OCI-LY3 (cell line): ENCODE measurements at regions not wholly inside any gene's neighbourhood (a gene's known extent, or its start where the extent isn't known, plus 50 kb on each side); places are given as distances from the start of the nearest gene placed in this dataset.

Experiments
- H2AFZ ChIP-seq: fragments of 200-600, 300-600 bp; shearing (Covaris generic); 2 replicates; pipeline ENCODE4 v1.6.0; 2014; ENCODE audit warnings: antibody characterized with exemption, low read depth, low read length
- H3K27ac ChIP-seq: fragments of 200-600, 300-600 bp; sonication (generic); 2 replicates; pipeline ENCODE4 v1.5.1; 2014; ENCODE audit warnings: mild to moderate bottlenecking, low read length, moderate library complexity, mixed read lengths
- H3K27me3 ChIP-seq: fragments of 200-600, 300-600 bp; sonication (generic); 2 replicates; pipeline ENCODE4 v1.6.1; 2014; ENCODE audit warnings: low read depth, low read length, mixed read lengths
- H3K36me3 ChIP-seq: fragments of 200-600, 300-600 bp; sonication (generic); replicated peaks from 2 replicates; pipeline ENCODE3; 2014; ENCODE audit warnings: low read depth, low read length, mixed read lengths
- H3K4me1 ChIP-seq: fragments of 300-600, 200-600 bp; sonication (generic); 2 replicates; pipeline ENCODE4 v1.6.1; 2014; ENCODE audit warnings: low read length, mixed read lengths
- H3K4me2 ChIP-seq: fragments of 200-600, 300-600 bp; sonication (generic); 2 replicates; pipeline ENCODE4 v1.6.1; 2014; ENCODE audit warnings: low read length, mixed read lengths
- H3K4me3 ChIP-seq: fragments of 300-600, 200-600 bp; sonication (generic); 2 replicates; pipeline ENCODE4 v1.5.1; 2014; ENCODE audit warnings: antibody characterized with exemption, mild to moderate bottlenecking, low read length, moderate library complexity
- H3K79me2 ChIP-seq: fragments of 300-600, 200-600 bp; shearing (Covaris generic); 2 replicates; pipeline ENCODE4 v1.6.1; 2014; ENCODE audit warnings: mild to moderate bottlenecking, low read length, mixed read lengths
- H3K9ac ChIP-seq: fragments of 300-600, 200-600 bp; shearing (Covaris generic); 2 replicates; pipeline ENCODE4 v1.6.0; 2014; ENCODE audit warnings: mild to moderate bottlenecking, low read length, moderate library complexity
- H3K9me3 ChIP-seq: fragments of 200-600, 300-600 bp; shearing (Covaris generic); 2 replicates; pipeline ENCODE4 v1.6.1; 2014; ENCODE audit warnings: low read length, mixed read lengths; ENCODE audit not compliant: insufficient read depth
- H4K20me1 ChIP-seq: fragments of 200-600, 300-600 bp; sonication (generic); 2 replicates; pipeline ENCODE4 v1.6.1; 2016; ENCODE audit warnings: low read length, mixed read lengths; ENCODE audit not compliant: insufficient read depth
- CTCF ChIP-seq: fragments of 200-600, 300-600 bp; sonication (generic); IDR thresholded peaks from 2 replicates; pipeline ENCODE4 v1.5.1; 2014; ENCODE audit warnings: antibody characterized with exemption, low read length, low read depth
- EZH2phosphoT487 ChIP-seq: fragments of 200-600 bp; shearing (Covaris generic); IDR thresholded peaks from 2 replicates; pipeline ENCODE4 v1.6.1; 2018; ENCODE audit warnings: antibody characterized with exemption, mixed run types, low read depth

- H2AFZ ChIP-seq = no peak overlapping the region
- no peak overlapping the region for H3K9ac ChIP-seq
- no peak overlapping the region for H3K4me3 ChIP-seq
- no peaks in the 10 kb centered on the region for H3K36me3 ChIP-seq
- TF ChIP-seq EZH2phosphoT487 = no peak
- no peak for TF ChIP-seq CTCF
- no peaks in the 10 kb centered on the region for H3K27me3 ChIP-seq
- H3K27ac ChIP-seq = no peak overlapping the region
- no peaks in the 10 kb centered on the region for H3K9me3 ChIP-seq
- H3K4me1 ChIP-seq = no peaks in the 10 kb centered on the region
- no peaks in the 10 kb centered on the region for H4K20me1 ChIP-seq
- H3K79me2 ChIP-seq = no peaks in the 10 kb centered on the region
- H3K4me2 ChIP-seq = no peak overlapping the region
Measured at GRCh38 chr13:22017226-22017625, 346.4 kb downstream of the FGF9 start.

GRCh38 chr13:22018076-22018835, 347.4 kb downstream of the FGF9 start:
- Histone ChIP-seq H2AFZ (no peak overlapping the region), H4K20me1 (no peaks in the 10 kb centered on the region), H3K4me2 (no peak overlapping the region), H3K4me3 (no peak overlapping the region), H3K9ac (no peak overlapping the region), H3K4me1 (no peaks in the 10 kb centered on the region), H3K27me3 (no peaks in the 10 kb centered on the region), H3K9me3 (no peaks in the 10 kb centered on the region), H3K27ac (no peak overlapping the region), H3K36me3 (no peaks in the 10 kb centered on the region), H3K79me2 (no peaks in the 10 kb centered on the region)
- no peak for TF ChIP-seq EZH2phosphoT487
- no peak for TF ChIP-seq CTCF

GRCh38 chr13:22018836-22019210, 347.9 kb downstream of the FGF9 start:
- Histone ChIP-seq H3K9ac (no peak overlapping the region), H3K79me2 (no peaks in the 10 kb centered on the region), H4K20me1 (no peaks in the 10 kb centered on the region), H3K36me3 (no peaks in the 10 kb centered on the region), H3K9me3 (no peaks in the 10 kb centered on the region), H3K4me2 (no peak overlapping the region), H2AFZ (no peak overlapping the region), H3K4me3 (no peak overlapping the region), H3K27ac (no peak overlapping the region), H3K4me1 (no peaks in the 10 kb centered on the region), H3K27me3 (no peaks in the 10 kb centered on the region)
- TF ChIP-seq EZH2phosphoT487 (no peak), CTCF (no peak)

- H3K9ac ChIP-seq = no peak overlapping the region
- H3K4me3 ChIP-seq = no peak overlapping the region
- H2AFZ ChIP-seq = no peak overlapping the region
- H3K9me3 ChIP-seq = no peaks in the 10 kb centered on the region
- H3K79me2 ChIP-seq = no peaks in the 10 kb centered on the region
- TF ChIP-seq CTCF (no peak), EZH2phosphoT487 (no peak)
- H4K20me1 ChIP-seq = no peaks in the 10 kb centered on the region
- H3K27me3 ChIP-seq = no peaks in the 10 kb centered on the region
- H3K36me3 ChIP-seq = no peaks in the 10 kb centered on the region
- H3K4me2 ChIP-seq = no peak overlapping the region
- no peaks in the 10 kb centered on the region for H3K4me1 ChIP-seq
- no peak overlapping the region for H3K27ac ChIP-seq
Measured at GRCh38 chr13:22024381-22024994, 353.6 kb downstream of the FGF9 start.
